CD14-positive monocyte (primary cell): ENCODE measurements at regions not wholly inside any gene's neighbourhood (a gene's known extent, or its start where the extent isn't known, plus 50 kb on each side); places are given as distances from the start of the nearest gene placed in this dataset.

Experiments
- DNase-seq, 3 donors: peaks; one replicate each; pipeline ENCODE4 v3.0.0-alpha.2; 2011 to 2022
- H2AFZ ChIP-seq: 2 replicates; pipeline ENCODE4 v1.6.0; 2012; ENCODE audit warnings: mild to moderate bottlenecking, low read depth, low read length, inconsistent platforms; ENCODE audit not compliant: insufficient read depth, poor library complexity, severe bottlenecking
- H3K27ac ChIP-seq, 2 donors: 1 replicate in 1 of 2; 2 replicates in 1 of 2; pipeline ENCODE4 v1.5.1; 2012 to 2013; ENCODE audit warnings: low read length in 2 of 2, control low read depth in 1 of 2, inconsistent platforms in 1 of 2, low read depth in 1 of 2, mild to moderate bottlenecking in 1 of 2
- H3K27me3 ChIP-seq, 2 donors: one replicate each; pipeline versions ENCODE4 v1.6.0 to v1.6.1; 2011 to 2013; ENCODE audit warnings: low read length in 2 of 2; ENCODE audit not compliant: control insufficient read depth in 2 of 2, insufficient read depth in 2 of 2
- H3K36me3 ChIP-seq, 2 donors: replicated peaks in 1 of 2; 1 replicate in 1 of 2; 2 replicates in 1 of 2; pipeline versions ENCODE4 v1.5.1 to v1.6.1; 2012 to 2013; ENCODE audit warnings: low read length in 2 of 2, control low read depth in 1 of 2, inconsistent platforms in 1 of 2, mild to moderate bottlenecking in 1 of 2; ENCODE audit not compliant: insufficient read depth in 2 of 2, control insufficient read depth in 1 of 2
- H3K4me1 ChIP-seq, 2 donors: 1 replicate in 1 of 2; 2 replicates in 1 of 2; pipeline versions ENCODE4 v1.5.1 to v1.6.1; 2012 to 2013; ENCODE audit warnings: low read length in 2 of 2, control low read depth in 1 of 2, inconsistent platforms in 1 of 2, mild to moderate bottlenecking in 1 of 2, moderate library complexity in 1 of 2; ENCODE audit not compliant: insufficient read depth in 2 of 2, control insufficient read depth in 1 of 2
- H3K4me2 ChIP-seq: replicated peaks from 2 replicates; pipeline ENCODE3; 2012; ENCODE audit warnings: low read length, moderate library complexity, mild to moderate bottlenecking; ENCODE audit not compliant: poor library complexity, severe bottlenecking; ENCODE audit errors: extremely low read depth
- H3K4me3 ChIP-seq, 3 experiments: fragments of 200-600 bp in 1 of 3; sonication (generic) in 1 of 3; replicated peaks in 1 of 3; 1 replicate in 2 of 3; 2 replicates in 1 of 3; pipeline ENCODE4 v1.5.1; 2011 to 2013; ENCODE audit warnings: low read length in 3 of 3, mild to moderate bottlenecking in 3 of 3, control low read depth in 2 of 3, low read depth in 2 of 3, inconsistent platforms in 1 of 3, moderate library complexity in 1 of 3
- H3K79me2 ChIP-seq: 2 replicates; pipeline ENCODE4 v1.6.0; 2012; ENCODE audit warnings: mild to moderate bottlenecking, control low read depth, inconsistent platforms, low read length, moderate library complexity; ENCODE audit not compliant: insufficient read depth
- H3K9ac ChIP-seq: 2 replicates; pipeline ENCODE4 v1.6.0; 2017; ENCODE audit warnings: low read length, mild to moderate bottlenecking; ENCODE audit not compliant: insufficient read depth, poor library complexity, severe bottlenecking
- H3K9me3 ChIP-seq, 2 donors: replicated peaks in 1 of 2; 1 replicate in 1 of 2; 2 replicates in 1 of 2; pipeline versions ENCODE4 v1.5.1 to v1.6.1; 2012 to 2013; ENCODE audit warnings: low read length in 2 of 2, control low read depth in 1 of 2; ENCODE audit not compliant: control insufficient read depth in 1 of 2, insufficient read depth in 1 of 2
- H4K20me1 ChIP-seq: 2 replicates; pipeline ENCODE4 v1.6.0; 2012; ENCODE audit warnings: mild to moderate bottlenecking, low read length, control low read depth, moderate library complexity; ENCODE audit not compliant: insufficient read depth
- H3K27ac Mint-ChIP-seq, 7 donors: one replicate each; pipeline ENCODE4 v1.8.0; 2020; ENCODE audit warnings: mild to moderate bottlenecking in 7 of 7, mixed read lengths in 7 of 7, moderate library complexity in 6 of 7, inconsistent platforms in 2 of 7
- H3K27me3 Mint-ChIP-seq, 3 donors: one replicate each; pipeline ENCODE4 v1.8.0; 2021 to 2022; ENCODE audit warnings: low read depth in 3 of 3, mild to moderate bottlenecking in 3 of 3, mixed read lengths in 3 of 3, moderate library complexity in 3 of 3, inconsistent platforms in 1 of 3
- H3K36me3 Mint-ChIP-seq, 2 donors: one replicate each; pipeline ENCODE4 v1.8.0; 2020; ENCODE audit warnings: mixed read lengths in 2 of 2, inconsistent platforms in 1 of 2, mild to moderate bottlenecking in 1 of 2
- H3K4me1 Mint-ChIP-seq: one replicate; pipeline ENCODE4 v1.8.0; 2020; ENCODE audit warnings: mild to moderate bottlenecking, mixed read lengths
- H3K4me3 Mint-ChIP-seq, 2 donors: one replicate each; pipeline ENCODE4 v1.8.0; 2020; ENCODE audit warnings: mild to moderate bottlenecking in 2 of 2, mixed read lengths in 2 of 2, moderate library complexity in 1 of 2
- H3K9me3 Mint-ChIP-seq, 7 donors: one replicate each; pipeline ENCODE4 v1.8.0; 2020 to 2022; ENCODE audit warnings: mixed read lengths in 7 of 7, mild to moderate bottlenecking in 6 of 7, moderate library complexity in 6 of 7, inconsistent platforms in 2 of 7
- CTCF ChIP-seq: fragments of 200-600 bp; IDR thresholded peaks from one replicate; pipeline ENCODE4 v1.8.0; 2022; ENCODE audit warnings: antibody characterized with exemption, mild to moderate bottlenecking
- WGBS: methylation state at CpG from one replicate; pipeline ENCODE4 v1.1.5; 2013; ENCODE audit warnings: missing lambda C conversion rate; ENCODE audit not compliant: insufficient coverage; 5-methylcytosine and 5-hydroxymethylcytosine counted together
- intact Hi-C, 2 donors: fragments of 100-400 bp; cut with micrococcal nuclease; formaldehyde crosslinking; loops; one replicate each; pipeline versions ENCODE4 v1.15.0 to v1.15.1; 2023

GRCh38 chr3:177917234-177917861 lies 618.9 kb upstream of the KCNMB2 start:
- WGBS: 100% methylated on average over 8 of the region's 8 CpGs
- Histone ChIP-seq H3K27ac (no peak overlapping the region), H3K4me2 (no peak overlapping the region), H3K27me3 (no peaks in the 10 kb centered on the region), H3K36me3 (no peaks in the 10 kb centered on the region), H3K9ac (no peak overlapping the region), H3K9me3 (peaks cover 0 to 19% of the 10 kb centered on the region in 2 donors), H2AFZ (no peak overlapping the region), H3K4me3 (no peak overlapping the region), H4K20me1 (no peaks in the 10 kb centered on the region), H3K79me2 (no peaks in the 10 kb centered on the region), H3K4me1 (no peaks in the 10 kb centered on the region)
- intact Hi-C loops: no loop called here
- H3K36me3 Mint-ChIP-seq: no peaks in the 10 kb centered on the region
- peaks cover 4% of the 10 kb centered on the region for H3K4me1 Mint-ChIP-seq
- H3K4me3 Mint-ChIP-seq: no peak overlapping the region
- H3K27ac Mint-ChIP-seq: no peak overlapping the region
- H3K9me3 Mint-ChIP-seq: peaks cover 8 to 17% (median 14%) of the 10 kb centered on the region in 7 donors
- TF ChIP-seq CTCF: no peak
- peaks cover 0 to 3% (median 0%) of the 10 kb centered on the region in 3 donors for H3K27me3 Mint-ChIP-seq
- DNase-seq: no peak

DNA sequence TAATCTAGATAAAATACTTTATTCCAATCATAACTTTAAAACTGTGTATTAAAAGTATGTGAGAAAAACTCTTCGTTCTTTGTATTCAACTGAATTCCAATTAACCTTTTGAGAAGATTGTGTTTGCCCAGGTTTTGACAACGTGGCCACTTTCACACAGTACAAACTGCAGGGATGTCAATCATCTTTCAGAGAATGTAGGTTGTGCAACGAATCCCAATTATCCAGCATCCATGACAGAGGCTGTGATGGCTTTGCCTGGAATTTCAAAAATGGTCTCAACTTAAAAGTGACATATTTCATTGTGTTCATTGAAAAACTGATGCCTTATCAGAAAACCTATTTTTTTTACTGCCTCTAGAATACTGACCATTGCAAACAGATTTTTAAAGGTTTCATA lies 615.1 kb upstream of the KCNMB2 start:
- H3K4me2 ChIP-seq: no peak overlapping the region
- H3K27me3 Mint-ChIP-seq: peaks cover 0 to 3% (median 0%) of the 10 kb centered on the region in 3 donors
- DNase-seq: no peak
- no peaks in the 10 kb centered on the region for H3K36me3 Mint-ChIP-seq
- H3K4me3 Mint-ChIP-seq: no peak overlapping the region
- H3K9ac ChIP-seq: no peak overlapping the region
- WGBS: 80% methylated on average over 1 of the region's 3 CpGs
- H3K36me3 ChIP-seq: no peaks in the 10 kb centered on the region
- no peaks in the 10 kb centered on the region for H3K79me2 ChIP-seq
- peaks cover 0 to 14% (median 8%) of the 10 kb centered on the region in 7 donors for H3K9me3 Mint-ChIP-seq
- H3K4me1 Mint-ChIP-seq: peaks cover 4% of the 10 kb centered on the region
- no peak overlapping the region for H2AFZ ChIP-seq
- TF ChIP-seq CTCF: no peak
- no peaks in the 10 kb centered on the region for H3K27me3 ChIP-seq
- no peak overlapping the region for H3K4me3 ChIP-seq
- H3K27ac Mint-ChIP-seq: no peak overlapping the region
- H4K20me1 ChIP-seq: no peaks in the 10 kb centered on the region
- H3K4me1 ChIP-seq: no peaks in the 10 kb centered on the region
- peaks cover 0 to 12% of the 10 kb centered on the region in 2 donors for H3K9me3 ChIP-seq
- H3K27ac ChIP-seq: no peak overlapping the region
- intact Hi-C loops: loop anchor here in 1 of 2 donors (10.0 kb wide), 1 partner anchor 566 kb away; no protein-coding TSS in a partner anchor
